ENCODE measurements at regions not wholly inside any gene's neighbourhood (a gene's known extent, or its start where the extent isn't known, plus 50 kb on each side); places are given as distances from the start of the nearest gene placed in this dataset.
A peak's percentile ranks its signal among the peaks of the same experiment; 100 is the strongest.

DNA sequence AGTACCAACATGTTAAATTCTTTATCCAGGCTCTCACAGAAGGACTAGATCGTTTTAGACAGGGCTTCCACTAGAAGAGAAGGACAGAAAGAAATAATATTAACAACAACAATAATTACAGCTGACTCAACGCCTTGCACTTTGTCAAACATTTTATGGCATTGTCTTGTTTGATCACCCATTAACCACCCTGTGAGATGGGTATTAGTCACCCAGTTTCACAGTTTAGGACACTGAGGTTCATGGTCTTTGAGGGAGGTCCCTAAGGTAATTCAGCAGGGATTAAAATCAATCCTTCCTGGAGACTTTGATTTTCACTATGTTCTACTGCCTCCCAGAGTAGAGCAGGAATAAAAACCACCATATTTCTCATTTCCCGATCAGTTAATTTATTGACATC is 51.4 kb upstream of the BNC2 start:
- no peak for DNase-seq
- TF ChIP-seq, protein P1, sequence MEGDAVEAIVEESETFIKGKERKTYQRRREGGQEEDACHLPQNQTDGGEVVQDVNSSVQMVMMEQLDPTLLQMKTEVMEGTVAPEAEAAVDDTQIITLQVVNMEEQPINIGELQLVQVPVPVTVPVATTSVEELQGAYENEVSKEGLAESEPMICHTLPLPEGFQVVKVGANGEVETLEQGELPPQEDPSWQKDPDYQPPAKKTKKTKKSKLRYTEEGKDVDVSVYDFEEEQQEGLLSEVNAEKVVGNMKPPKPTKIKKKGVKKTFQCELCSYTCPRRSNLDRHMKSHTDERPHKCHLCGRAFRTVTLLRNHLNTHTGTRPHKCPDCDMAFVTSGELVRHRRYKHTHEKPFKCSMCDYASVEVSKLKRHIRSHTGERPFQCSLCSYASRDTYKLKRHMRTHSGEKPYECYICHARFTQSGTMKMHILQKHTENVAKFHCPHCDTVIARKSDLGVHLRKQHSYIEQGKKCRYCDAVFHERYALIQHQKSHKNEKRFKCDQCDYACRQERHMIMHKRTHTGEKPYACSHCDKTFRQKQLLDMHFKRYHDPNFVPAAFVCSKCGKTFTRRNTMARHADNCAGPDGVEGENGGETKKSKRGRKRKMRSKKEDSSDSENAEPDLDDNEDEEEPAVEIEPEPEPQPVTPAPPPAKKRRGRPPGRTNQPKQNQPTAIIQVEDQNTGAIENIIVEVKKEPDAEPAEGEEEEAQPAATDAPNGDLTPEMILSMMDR (IDR thresholded peaks at IDR 0.05) = no peak
- no peaks in the 10 kb centered on the region for H3K27me3 ChIP-seq
- no peak overlapping the region for H3K27ac ChIP-seq
- WGBS (ENCODE audit: insufficient coverage, low coverage, low lambda C conversion rate, missing lambda C conversion rate) = 25% methylated on average over 3 of the region's 3 CpGs
- H3K4me3 ChIP-seq = no peak overlapping the region
- intact Hi-C loops (cut with DNase I) = no loop called here
- peak in 1 of 4 donors; percentile 17 for ATAC-seq
- no peaks in the 10 kb centered on the region for H3K9me3 ChIP-seq
- H3K4me1 ChIP-seq = no peaks in the 10 kb centered on the region
- no peaks in the 10 kb centered on the region for H3K36me3 ChIP-seq

Measured in right lobe of liver (tissue), 6 donors.